Keratinocyte (primary cell): ENCODE measurements at regions not wholly inside any gene's neighbourhood (a gene's known extent, or its start where the extent isn't known, plus 50 kb on each side); places are given as distances from the start of the nearest gene placed in this dataset.
"Not testable (repeated sequence)": the region's sequence is repeated elsewhere in the genome, so short reads cannot be mapped to it uniquely, and the experiment has no call there.

ENCODE experiments used
- DNase-seq: peaks from one replicate; pipeline ENCODE4 v3.0.0-alpha.2; 2011; ENCODE audit warnings: low read depth, missing footprints, low spot score
- FAIRE-seq: peaks from 2 replicates; lab custom pipeline; 2011; peaks lifted over from hg19 to GRCh38; lab: Jason Lieb, UNC
- H2AFZ ChIP-seq: 2 replicates; pipeline ENCODE4 v1.6.0; 2012; ENCODE audit warnings: low read length, control low read depth, inconsistent platforms; ENCODE audit not compliant: control insufficient read depth
- H3K27ac ChIP-seq: 2 replicates; pipeline ENCODE4 v1.5.1; 2011; ENCODE audit warnings: low read length; ENCODE audit not compliant: control insufficient read depth, insufficient read depth
- H3K27me3 ChIP-seq: 3 replicates; pipeline ENCODE4 v1.6.0; 2011; ENCODE audit warnings: low read length; ENCODE audit not compliant: control insufficient read depth, insufficient read depth; ENCODE audit errors: extremely low read depth
- H3K36me3 ChIP-seq, 2 experiments: 2 replicates in 1 of 2; 3 replicates in 1 of 2; pipeline ENCODE4 v1.5.1; 2011; ENCODE audit warnings: low read length in 2 of 2, mild to moderate bottlenecking in 1 of 2; ENCODE audit not compliant: control insufficient read depth in 2 of 2, insufficient read depth in 2 of 2; ENCODE audit errors: extremely low read depth in 1 of 2
- H3K4me1 ChIP-seq: 3 replicates; pipeline ENCODE4 v1.5.1; 2011; ENCODE audit warnings: low read length; ENCODE audit not compliant: control insufficient read depth, insufficient read depth; ENCODE audit errors: extremely low read depth
- H3K4me2 ChIP-seq: 3 replicates; pipeline ENCODE4 v1.6.0; 2011; ENCODE audit warnings: low read depth, low read length; ENCODE audit not compliant: control insufficient read depth, insufficient read depth; ENCODE audit errors: extremely low read depth
- H3K4me3 ChIP-seq, 3 experiments: fragments of 200-600 bp in 1 of 3; sonication (generic) in 1 of 3; 2 replicates in 2 of 3; 3 replicates in 1 of 3; pipeline ENCODE4 v1.5.1; 2011 to 2016; ENCODE audit warnings: low read length in 3 of 3, mild to moderate bottlenecking in 3 of 3, control low read depth in 2 of 3, inconsistent platforms in 1 of 3, low read depth in 1 of 3, mixed read lengths in 1 of 3, mixed run types in 1 of 3, moderate library complexity in 1 of 3; ENCODE audit not compliant: control insufficient read depth in 2 of 3, insufficient read depth in 2 of 3; ENCODE audit errors: extremely low read depth in 1 of 3
- H3K79me2 ChIP-seq: 2 replicates; pipeline ENCODE4 v1.6.0; 2012; ENCODE audit warnings: low read length; ENCODE audit not compliant: control insufficient read depth, insufficient read depth
- H3K9ac ChIP-seq: 3 replicates; pipeline ENCODE4 v1.6.0; 2011; ENCODE audit warnings: low read length; ENCODE audit not compliant: control insufficient read depth, insufficient read depth; ENCODE audit errors: extremely low read depth
- H3K9me1 ChIP-seq: 3 replicates; pipeline ENCODE4 v1.6.0; 2011; ENCODE audit warnings: low read length; ENCODE audit not compliant: control insufficient read depth, insufficient read depth; ENCODE audit errors: extremely low read depth
- H3K9me3 ChIP-seq: 2 replicates; pipeline ENCODE4 v1.5.1; 2012; ENCODE audit warnings: low read depth, low read length; ENCODE audit not compliant: control insufficient read depth
- H4K20me1 ChIP-seq: 3 replicates; pipeline ENCODE4 v1.6.0; 2011; ENCODE audit warnings: low read length; ENCODE audit not compliant: control insufficient read depth, insufficient read depth; ENCODE audit errors: extremely low read depth
- CTCF ChIP-seq, 3 experiments: IDR thresholded peaks in 1 of 3; conservative IDR thresholded peaks in 1 of 3; optimal IDR thresholded peaks in 1 of 3; 2 replicates in 2 of 3; 3 replicates in 1 of 3; pipeline versions ENCODE3 to v1.5.1; 2011; ENCODE audit warnings: low read length in 3 of 3, mild to moderate bottlenecking in 3 of 3, moderate library complexity in 2 of 3, control low read depth in 1 of 3, inconsistent platforms in 1 of 3; ENCODE audit not compliant: insufficient read depth in 2 of 3; ENCODE audit errors: extremely low read depth in 1 of 3
- EZH2 ChIP-seq: IDR thresholded peaks from one replicate; pipeline ENCODE4 v1.6.1; 2012; ENCODE audit warnings: inconsistent platforms, mild to moderate bottlenecking, low read length, moderate library complexity
- dilution Hi-C: fragments of 300-500 bp; cut with MboI; formaldehyde crosslinking; loops from one replicate; pipeline ENCODE4 v1.7.0; 2020; ENCODE audit warnings: low sequenced_read_pairs; ENCODE audit not compliant: extremely low pct_ligation_motif_present

DNA sequence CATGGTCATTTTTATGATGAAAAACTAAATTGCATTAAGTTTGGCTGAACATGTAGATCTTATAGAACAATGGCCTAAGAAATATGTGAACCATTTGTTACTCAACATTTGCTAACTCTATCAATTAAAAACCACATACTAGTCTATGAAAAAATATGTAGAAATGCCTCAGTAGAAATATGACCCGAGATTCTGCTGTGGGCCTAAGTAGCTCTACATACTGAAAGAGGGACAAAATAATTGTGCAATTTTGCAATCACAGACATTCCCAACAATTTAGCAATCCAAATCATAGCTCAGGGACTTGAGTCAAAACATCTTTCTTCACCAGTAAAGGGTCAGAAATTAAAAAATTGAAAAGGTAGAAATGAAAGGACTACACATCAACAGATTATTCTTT lies 619.0 kb downstream of the FRK start:
- no peak overlapping the region for H3K4me3 ChIP-seq
- no peaks in the 10 kb centered on the region for H3K27me3 ChIP-seq
- DNase-seq (no peak), FAIRE-seq (no peak)
- H3K9me3 ChIP-seq: no peaks in the 10 kb centered on the region
- dilution Hi-C loops: no loop called here
- no peak overlapping the region for H3K9ac ChIP-seq
- TF ChIP-seq CTCF (optimal IDR thresholded peaks at IDR 0.05 in 1 of 3, IDR thresholded peaks at IDR 0.05 in 1 of 3, conservative IDR thresholded peaks at IDR 0.05 in 1 of 3; ENCODE audit: extremely low read depth in 1 of 3, insufficient read depth in 2 of 3, low read length in 3 of 3) (no peak), EZH2 (no peak)
- no peak overlapping the region for H2AFZ ChIP-seq
- no peaks in the 10 kb centered on the region for H3K36me3 ChIP-seq
- no peaks in the 10 kb centered on the region for H3K4me1 ChIP-seq
- H3K27ac ChIP-seq: no peak overlapping the region
- no peaks in the 10 kb centered on the region for H3K9me1 ChIP-seq
- no peaks in the 10 kb centered on the region for H3K79me2 ChIP-seq
- H4K20me1 ChIP-seq: no peaks in the 10 kb centered on the region
- no peak overlapping the region for H3K4me2 ChIP-seq

GRCh38 chr6:115415378-115415777 lies 645.3 kb downstream of the FRK start:
- no peak overlapping the region for H3K4me3 ChIP-seq
- H4K20me1 ChIP-seq: no peaks in the 10 kb centered on the region
- H3K9me3 ChIP-seq: no peaks in the 10 kb centered on the region
- no peak overlapping the region for H3K9ac ChIP-seq
- no peak for FAIRE-seq
- H3K79me2 ChIP-seq: no peaks in the 10 kb centered on the region
- H3K4me2 ChIP-seq: no peak overlapping the region
- no peak for DNase-seq
- no peak for TF ChIP-seq CTCF (optimal IDR thresholded peaks at IDR 0.05 in 1 of 3, IDR thresholded peaks at IDR 0.05 in 1 of 3, conservative IDR thresholded peaks at IDR 0.05 in 1 of 3; ENCODE audit: extremely low read depth in 1 of 3, insufficient read depth in 2 of 3, low read length in 3 of 3)
- no peak for TF ChIP-seq EZH2
- dilution Hi-C loops: no loop called here
- no peak overlapping the region for H3K27ac ChIP-seq
- no peak overlapping the region for H2AFZ ChIP-seq
- H3K27me3 ChIP-seq: no peaks in the 10 kb centered on the region
- H3K36me3 ChIP-seq: no peaks in the 10 kb centered on the region
- no peaks in the 10 kb centered on the region for H3K9me1 ChIP-seq
- H3K4me1 ChIP-seq: no peaks in the 10 kb centered on the region

- H2AFZ ChIP-seq, H3K9me3 ChIP-seq, H3K4me3 ChIP-seq, dilution Hi-C loops, H4K20me1 ChIP-seq, H3K4me1 ChIP-seq, FAIRE-seq, H3K9ac ChIP-seq, H3K36me3 ChIP-seq, H3K9me1 ChIP-seq, H3K4me2 ChIP-seq, H3K27me3 ChIP-seq, H3K27ac ChIP-seq, DNase-seq, H3K79me2 ChIP-seq: not testable (repeated sequence)
These were observed 645.8 kb downstream of the FRK start for GRCh38 chr6:115414916-115415315.
